Upper lobe of left lung (tissue), 4 donors: ENCODE measurements at regions not wholly inside any gene's neighbourhood (a gene's known extent, or its start where the extent isn't known, plus 50 kb on each side); places are given as distances from the start of the nearest gene placed in this dataset.

Experiments
- CTCF ChIP-seq, 6 experiments: fragments of 450-650 bp in 4 of 6; fragments of 200-600 bp in 2 of 6; sonication (generic) in 2 of 6; IDR thresholded peaks; one replicate each; pipeline ENCODE4 v1.5.1; 2016 to 2019; ENCODE audit warnings: antibody characterized with exemption in 6 of 6
- EP300 ChIP-seq, 4 donors: sonication (generic); formaldehyde crosslinking; IDR thresholded peaks; one replicate each; pipeline ENCODE4 v1.5.1; 2017; ENCODE audit warnings: antibody characterized with exemption in 4 of 4, control low read depth in 2 of 4
- POLR2A ChIP-seq, 4 donors: fragments of 450-650 bp; IDR thresholded peaks; one replicate each; pipeline ENCODE4 v1.5.1; 2016 to 2017; ENCODE audit warnings: antibody characterized with exemption in 4 of 4, mild to moderate bottlenecking in 2 of 4
- POLR2AphosphoS5 ChIP-seq, 2 donors: sonication (generic); formaldehyde crosslinking; IDR thresholded peaks; one replicate each; pipeline ENCODE4 v1.5.1; 2017; ENCODE audit warnings: antibody characterized with exemption in 2 of 2

GRCh38 chr13:33528896-33529295 is 243.3 kb upstream of the STARD13 start:
- TF ChIP-seq POLR2AphosphoS5 (IDR thresholded peaks at IDR 0.05) (no peak), CTCF (IDR thresholded peaks at IDR 0.05) (no peak), EP300 (IDR thresholded peaks at IDR 0.05) (no peak), POLR2A (IDR thresholded peaks at IDR 0.05) (no peak)
